HepG2 (cell line): ENCODE measurements at regions not wholly inside any gene's neighbourhood (a gene's known extent, or its start where the extent isn't known, plus 50 kb on each side); places are given as distances from the start of the nearest gene placed in this dataset.

Experiments
- CREM ChIP-seq, 2 experiments: sonication (generic) in 1 of 2; formaldehyde crosslinking in 1 of 2; IDR thresholded peaks; 2 replicates each; pipeline versions ENCODE4 v1.4.0 to v1.6.1; 2016 to 2020; ENCODE audit warnings: antibody characterized with exemption in 1 of 2, mild to moderate bottlenecking in 1 of 2, missing genetic modification reagents in 1 of 2
- CSRNP1 ChIP-seq: sonication (generic); formaldehyde crosslinking; IDR thresholded peaks from 2 replicates; pipeline ENCODE4 v1.8.1; 2023; ENCODE audit warnings: mild to moderate bottlenecking, missing genetic modification reagents
- CTCF ChIP-seq: sonication (generic); formaldehyde crosslinking; IDR thresholded peaks from 2 replicates; pipeline ENCODE4 v1.5.0; 2020; ENCODE audit warnings: mild to moderate bottlenecking, missing genetic modification reagents, moderate library complexity
- EZH2 ChIP-seq: conservative IDR thresholded peaks from 2 replicates; pipeline ENCODE4 v1.6.1; 2012; ENCODE audit warnings: mild to moderate bottlenecking, low read depth, low read length, moderate library complexity
- KLF9 ChIP-seq: IDR thresholded peaks from 2 replicates; pipeline ENCODE4 v1.6.1; 2016; ENCODE audit warnings: low read depth
- USF2 ChIP-seq, 2 experiments: sonication (generic) in 1 of 2; formaldehyde crosslinking in 1 of 2; IDR thresholded peaks; 2 replicates each; pipeline versions ENCODE4 v1.5.1 to v1.6.1; 2011 to 2020; ENCODE audit warnings: borderline replicate concordance in 1 of 2, low read depth in 1 of 2, low read length in 1 of 2, mild to moderate bottlenecking in 1 of 2, missing genetic modification reagents in 1 of 2, moderate library complexity in 1 of 2

GRCh38 chr10:10479465-10479864, 538.2 kb upstream of the CELF2 start:
- no peak for TF ChIP-seq CSRNP1
- no peak for TF ChIP-seq CTCF (CRISPR knock-in tag)
- no peak for TF ChIP-seq EZH2
- no peak for TF ChIP-seq KLF9 (CRISPR knock-in tag)
- TF ChIP-seq CREM (IDR thresholded peaks at IDR 0.05), result no peak
- no peak for TF ChIP-seq CREM (CRISPR knock-in tag; IDR thresholded peaks at IDR 0.05)
- no peak for TF ChIP-seq USF2 (IDR thresholded peaks at IDR 0.05; ENCODE audit: low read depth, low read length)
- no peak for TF ChIP-seq USF2 (CRISPR knock-in tag; IDR thresholded peaks at IDR 0.05; ENCODE audit: borderline replicate concordance)
